GM23338 (cell line): ENCODE measurements at regions not wholly inside any gene's neighbourhood (a gene's known extent, or its start where the extent isn't known, plus 50 kb on each side); places are given as distances from the start of the nearest gene placed in this dataset.
A peak's percentile ranks its signal among the peaks of the same experiment; 100 is the strongest.

Experiments used
- ATAC-seq: fragments of 200-7000 bp; cut with Tn5 transposase; 3 replicates; pipeline ENCODE4 v1.9.1; 2020
- DNase-seq: peaks from one replicate; pipeline ENCODE4 v3.0.0-alpha.2; 2015; ENCODE audit warnings: low spot score
- H2AFZ ChIP-seq: fragments of 200-600 bp; sonication (generic); 2 replicates; pipeline ENCODE4 v1.8.0; 2016; ENCODE audit warnings: antibody characterized with exemption, mild to moderate bottlenecking, moderate library complexity
- H3F3A ChIP-seq: fragments of 200-600 bp; sonication (generic); replicated peaks from 2 replicates; pipeline ENCODE4 v1.8.0; 2017; ENCODE audit warnings: antibody characterized with exemption, mixed run types, low read depth
- H3K27ac ChIP-seq: fragments of 200-600 bp; sonication (generic); 2 replicates; pipeline ENCODE4 v1.6.1; 2016; ENCODE audit warnings: low read depth
- H3K27me3 ChIP-seq: fragments of 200-600 bp; sonication (generic); 2 replicates; pipeline ENCODE4 v1.8.0; 2016; ENCODE audit warnings: mild to moderate bottlenecking, mixed run types, moderate library complexity; ENCODE audit not compliant: insufficient read depth
- H3K36me3 ChIP-seq: fragments of 200-600 bp; sonication (generic); 2 replicates; pipeline ENCODE4 v1.8.0; 2016; ENCODE audit warnings: mild to moderate bottlenecking; ENCODE audit not compliant: insufficient read depth
- H3K4me1 ChIP-seq: fragments of 200-600 bp; sonication (generic); 2 replicates; pipeline ENCODE4 v1.8.0; 2016; ENCODE audit warnings: mild to moderate bottlenecking, moderate library complexity; ENCODE audit not compliant: insufficient read depth
- H3K4me2 ChIP-seq: fragments of 200-600 bp; sonication (generic); 2 replicates; pipeline ENCODE4 v1.7.1; 2017; ENCODE audit warnings: mixed run types
- H3K4me3 ChIP-seq: fragments of 200-600 bp; sonication (generic); 2 replicates; pipeline ENCODE4 v1.6.1; 2016; ENCODE audit warnings: mixed run types
- H3K79me2 ChIP-seq: fragments of 200-600 bp; sonication (generic); replicated peaks from 2 replicates; pipeline ENCODE4 v1.8.0; 2017; ENCODE audit warnings: mild to moderate bottlenecking; ENCODE audit not compliant: insufficient read depth
- H3K9me2 ChIP-seq: fragments of 200-600 bp; sonication (generic); 2 replicates; pipeline ENCODE4 v1.8.0; 2017; ENCODE audit not compliant: insufficient read depth
- H4K20me1 ChIP-seq: fragments of 200-600 bp; sonication (generic); replicated peaks from 2 replicates; pipeline ENCODE4 v1.8.0; 2017; ENCODE audit warnings: mild to moderate bottlenecking; ENCODE audit not compliant: insufficient read depth
- H3K27ac Mint-ChIP-seq: 2 replicates; pipeline ENCODE4 v1.8.0; 2020; ENCODE audit warnings: inconsistent platforms, mild to moderate bottlenecking, moderate library complexity, mixed read lengths
- H3K27me3 Mint-ChIP-seq: 3 replicates; pipeline ENCODE4 v1.8.0; 2022; ENCODE audit warnings: low read depth, mild to moderate bottlenecking, moderate library complexity, mixed read lengths, inconsistent platforms; ENCODE audit not compliant: insufficient read depth, poor library complexity
- H3K36me3 Mint-ChIP-seq: 3 replicates; pipeline ENCODE4 v1.8.0; 2021; ENCODE audit warnings: low read depth, mild to moderate bottlenecking, inconsistent platforms, moderate library complexity, mixed read lengths
- H3K4me1 Mint-ChIP-seq: 3 replicates; pipeline ENCODE4 v1.8.0; 2020; ENCODE audit warnings: mild to moderate bottlenecking, inconsistent platforms, mixed read lengths
- H3K4me3 Mint-ChIP-seq: 3 replicates; pipeline ENCODE4 v1.8.0; 2021; ENCODE audit warnings: moderate library complexity, mild to moderate bottlenecking, inconsistent platforms, mixed read lengths
- H3K9me3 Mint-ChIP-seq: 3 replicates; pipeline ENCODE4 v1.8.0; 2020; ENCODE audit warnings: moderate library complexity, mild to moderate bottlenecking, inconsistent platforms, mixed read lengths
- CREB1 ChIP-seq: fragments of 250-450 bp; sonication (Bioruptor Pico); IDR thresholded peaks from 2 replicates; pipeline ENCODE4 v1.5.0; 2020; ENCODE audit warnings: low read depth, mild to moderate bottlenecking, moderate library complexity
- CTCF ChIP-seq, 2 experiments: fragments of 200-600 bp in 1 of 2; sonication (generic) in 1 of 2; conservative IDR thresholded peaks; 2 replicates each; pipeline versions ENCODE4 v1.5.1 to v1.6.1; 2016 to 2017; ENCODE audit warnings: antibody characterized with exemption in 2 of 2, low read depth in 2 of 2, mild to moderate bottlenecking in 2 of 2, moderate library complexity in 1 of 2
- ETS1 ChIP-seq: IDR thresholded peaks from 2 replicates; pipeline ENCODE4 v1.6.1; 2016; ENCODE audit warnings: antibody characterized with exemption
- EZH2 ChIP-seq: fragments of 200-600 bp; sonication (generic); IDR thresholded peaks from one replicate; pipeline ENCODE4 v1.8.0; 2017; ENCODE audit warnings: antibody characterized with exemption, mild to moderate bottlenecking, low read depth; ENCODE audit not compliant: unreplicated experiment
- EZH2phosphoT487 ChIP-seq: fragments of 200-600 bp; sonication (generic); IDR thresholded peaks from one replicate; pipeline ENCODE4 v1.8.1; 2018; ENCODE audit warnings: antibody characterized with exemption; ENCODE audit not compliant: unreplicated experiment
- JUNB ChIP-seq: IDR thresholded peaks from one replicate; pipeline ENCODE4 v1.6.1; 2016; ENCODE audit warnings: antibody characterized with exemption; ENCODE audit not compliant: unreplicated experiment
- NANOG ChIP-seq: IDR thresholded peaks from 2 replicates; pipeline ENCODE4 v1.6.1; 2016; ENCODE audit warnings: antibody characterized with exemption, borderline replicate concordance
- POLR2AphosphoS5 ChIP-seq: IDR thresholded peaks from 2 replicates; pipeline ENCODE4 v1.6.1; 2016; ENCODE audit warnings: antibody characterized with exemption, low read depth
- REST ChIP-seq: IDR thresholded peaks from one replicate; pipeline ENCODE4 v1.6.1; 2018; ENCODE audit warnings: antibody characterized with exemption; ENCODE audit not compliant: unreplicated experiment
- STAT1 ChIP-seq: IDR thresholded peaks from one replicate; pipeline ENCODE4 v1.6.1; 2016; ENCODE audit warnings: antibody characterized with exemption; ENCODE audit not compliant: unreplicated experiment
- ZNF114 ChIP-seq: fragments of 250-450 bp; sonication (Bioruptor Pico); IDR thresholded peaks from 2 replicates; pipeline ENCODE4 v1.5.0; 2020; ENCODE audit warnings: mild to moderate bottlenecking, moderate library complexity
- ZNF331 ChIP-seq: fragments of 250-450 bp; sonication (Bioruptor Pico); IDR thresholded peaks from 2 replicates; pipeline ENCODE4 v1.5.0; 2020; ENCODE audit warnings: low read depth, mild to moderate bottlenecking, moderate library complexity
- ZNF462 ChIP-seq: fragments of 250-450 bp; sonication (Bioruptor Pico); IDR thresholded peaks from 2 replicates; pipeline ENCODE4 v1.5.0; 2020; ENCODE audit warnings: mild to moderate bottlenecking, moderate library complexity

- no peak overlapping the region for H3K27ac Mint-ChIP-seq
- no peak for DNase-seq
These were observed 154.4 kb downstream of the PTPRU start for GRCh38 chr1:29390491-29391361.

More at GRCh38 chr1:29390491-29391361, 154.4 kb downstream of the PTPRU start:
- H3K27me3 ChIP-seq: no peaks in the 10 kb centered on the region
- Mint-ChIP-seq H3K4me1 (peaks cover 5% of the 10 kb centered on the region; the same call in 1 of the 3 replicates), H3K4me3 (no peak overlapping the region), H3K9me3 (no peaks in the 10 kb centered on the region), H3K36me3 (no peaks in the 10 kb centered on the region), H3K27me3 (peaks cover 6% of the 10 kb centered on the region)
- no peaks in the 10 kb centered on the region for H3K4me1 ChIP-seq
- TF ChIP-seq ZNF114 (CRISPR knock-in tag) (no peak), STAT1 (no peak), CTCF (conservative IDR thresholded peaks at IDR 0.05; ENCODE audit: low read depth in 2 of 2) (no peak), POLR2AphosphoS5 (no peak), CREB1 (no peak), ZNF331 (CRISPR knock-in tag) (no peak), EZH2phosphoT487 (no peak), ZNF462 (no peak), EZH2 (no peak), ETS1 (no peak), JUNB (no peak), NANOG (no peak), REST (no peak)
- H3K27ac ChIP-seq: no peak overlapping the region
- ATAC-seq: peak; percentile 50; the same call in 2 of the 3 replicates
- no peaks in the 10 kb centered on the region for H4K20me1 ChIP-seq
- H3K36me3 ChIP-seq: no peaks in the 10 kb centered on the region
- no peaks in the 10 kb centered on the region for H3K79me2 ChIP-seq
- no peaks in the 10 kb centered on the region for H3K9me2 ChIP-seq
- no peaks in the 10 kb centered on the region for H3F3A ChIP-seq
- no peak overlapping the region for H3K4me3 ChIP-seq
- H3K4me2 ChIP-seq: no peak overlapping the region
- H2AFZ ChIP-seq: no peak overlapping the region
